ENCODE measurements at regions not wholly inside any gene's neighbourhood (a gene's known extent, or its start where the extent isn't known, plus 50 kb on each side); places are given as distances from the start of the nearest gene placed in this dataset.

DNA sequence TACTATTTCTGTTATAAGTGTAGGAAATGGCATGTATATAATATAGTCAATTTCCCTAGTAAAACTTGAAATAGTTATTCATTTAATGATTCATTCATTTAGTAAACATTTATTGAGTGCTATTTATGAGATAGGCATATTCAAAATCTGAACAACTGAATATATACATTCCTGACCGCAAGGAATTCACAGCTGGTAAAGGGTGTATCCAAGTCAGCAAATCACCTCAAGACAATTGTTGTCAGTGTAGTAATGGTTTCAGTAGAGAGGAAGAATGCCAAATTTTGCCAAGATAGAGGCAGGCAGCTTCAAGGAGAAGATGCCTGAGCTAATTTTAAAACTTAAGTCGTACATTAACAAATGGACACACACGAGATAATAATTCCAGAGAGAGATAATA lies 89.8 kb upstream of the CHST9 start:
- DNase-seq (ENCODE audit: low spot score) = no peak

DNA sequence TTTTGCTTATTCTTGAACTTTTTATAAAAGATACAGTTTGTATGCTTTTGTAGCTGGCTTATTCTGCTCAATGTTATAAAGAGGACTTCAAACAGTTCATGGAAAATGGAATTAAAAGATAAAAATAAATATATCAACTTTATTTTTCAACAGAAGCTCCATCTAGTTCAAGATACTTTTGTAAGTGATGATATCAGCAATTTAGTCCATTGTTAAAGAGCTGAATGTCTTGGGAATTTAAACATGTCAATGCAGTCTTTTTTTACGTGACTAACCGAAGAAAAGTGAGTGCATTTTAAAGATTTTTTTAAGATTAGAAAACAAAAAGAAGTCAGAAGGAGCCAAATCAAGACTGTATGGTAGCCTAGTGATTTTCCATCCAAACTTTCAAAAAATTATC lies 85.4 kb upstream of the CHST9 start:
- DNase-seq (ENCODE audit: low spot score) = no peak

DNA sequence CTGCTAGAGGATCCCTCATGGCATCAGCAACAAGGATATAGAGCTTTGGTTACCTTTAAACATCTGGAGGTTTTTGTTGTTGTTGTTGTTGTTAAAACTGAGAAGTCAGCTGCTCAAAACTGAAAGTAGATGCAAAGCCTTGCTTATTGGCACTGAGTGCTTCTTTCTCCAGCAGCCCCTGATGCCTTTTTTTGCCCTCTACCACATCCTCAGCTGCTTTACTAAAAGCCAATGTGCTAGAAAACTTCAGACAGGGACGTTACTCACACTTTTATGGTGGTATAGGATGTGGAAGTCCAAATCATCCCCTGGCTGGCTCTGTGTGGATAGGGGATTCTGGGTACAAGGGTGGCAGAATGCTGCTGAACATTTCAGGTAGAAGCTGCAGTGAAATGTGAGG lies 78.3 kb upstream of the CHST9 start:
- no peak for DNase-seq (ENCODE audit: low spot score)

DNA sequence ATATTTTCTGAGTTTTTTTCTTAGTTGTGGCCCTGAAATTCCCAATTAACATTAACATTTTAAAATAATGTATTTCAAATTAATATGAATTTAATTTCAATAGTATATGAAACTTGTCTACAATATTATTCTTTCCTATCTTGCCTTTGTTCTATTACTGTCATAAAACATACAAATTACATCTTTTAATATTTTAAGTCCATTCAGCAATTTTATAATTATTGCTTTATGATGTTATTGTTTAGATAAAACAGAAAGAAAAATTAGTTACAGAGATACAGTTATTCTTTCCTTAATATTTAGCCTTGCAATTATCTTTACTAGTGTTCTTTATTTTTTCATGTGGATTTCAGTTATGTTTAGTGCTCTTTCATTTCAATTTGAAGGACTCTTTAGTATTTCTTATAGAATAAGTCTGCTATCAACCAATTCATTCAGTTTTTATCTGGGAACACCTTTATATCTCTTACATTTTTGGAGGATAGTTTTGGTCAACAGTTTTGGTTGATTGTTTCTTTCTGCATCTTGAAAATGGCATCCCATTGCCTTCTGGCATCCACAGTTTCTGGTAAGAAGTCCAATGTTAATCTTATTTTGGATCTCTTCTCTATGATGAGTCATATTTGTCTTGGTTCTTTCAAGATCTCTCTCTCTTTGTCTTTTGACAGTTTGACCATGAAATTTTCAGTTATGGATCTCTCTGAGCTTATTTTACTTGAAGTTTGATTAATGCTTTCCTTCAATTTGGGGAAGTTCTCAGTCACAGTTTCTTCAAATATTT lies 76.9 kb upstream of the CHST9 start:
- DNase-seq (ENCODE audit: low spot score) = no peak

DNA sequence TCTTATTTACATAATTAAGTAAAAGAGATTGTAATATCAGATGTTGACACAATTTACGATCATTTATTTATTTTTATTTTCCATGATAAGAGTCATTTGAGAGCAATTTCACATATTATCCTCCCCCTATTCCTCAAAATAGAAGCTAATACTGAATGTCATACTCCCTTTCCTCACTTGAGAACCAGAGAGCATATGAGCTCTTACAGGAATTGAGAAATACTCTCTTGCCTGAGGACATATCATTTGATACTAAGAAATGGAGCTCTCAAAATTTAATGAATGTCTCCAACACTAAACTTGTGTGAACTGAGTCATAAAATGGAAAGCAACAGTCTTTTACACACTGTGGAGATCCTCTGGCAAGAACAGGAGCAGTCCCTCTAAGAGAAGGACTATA lies 68.5 kb upstream of the CHST9 start:
- DNase-seq (ENCODE audit: low spot score) = no peak

DNA sequence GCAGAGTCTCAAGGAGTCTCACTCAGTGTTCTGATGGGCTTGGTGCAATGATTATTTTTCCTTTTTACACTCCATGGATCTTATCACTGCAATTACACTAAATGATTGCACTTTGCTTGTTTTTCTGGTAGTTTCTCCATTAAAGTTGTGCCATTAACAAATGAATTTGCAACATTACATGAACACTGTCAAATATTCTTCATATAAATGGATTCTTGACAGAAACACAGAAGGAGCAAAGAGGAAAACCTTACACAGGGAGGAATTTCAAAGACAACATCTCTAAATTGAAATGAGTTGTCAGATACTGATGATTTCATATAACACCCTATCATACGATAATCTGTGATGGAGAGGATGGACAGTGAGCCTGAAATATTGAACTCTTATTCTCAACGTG lies 65.4 kb upstream of the CHST9 start:
- DNase-seq (ENCODE audit: low spot score) = no peak

DNA sequence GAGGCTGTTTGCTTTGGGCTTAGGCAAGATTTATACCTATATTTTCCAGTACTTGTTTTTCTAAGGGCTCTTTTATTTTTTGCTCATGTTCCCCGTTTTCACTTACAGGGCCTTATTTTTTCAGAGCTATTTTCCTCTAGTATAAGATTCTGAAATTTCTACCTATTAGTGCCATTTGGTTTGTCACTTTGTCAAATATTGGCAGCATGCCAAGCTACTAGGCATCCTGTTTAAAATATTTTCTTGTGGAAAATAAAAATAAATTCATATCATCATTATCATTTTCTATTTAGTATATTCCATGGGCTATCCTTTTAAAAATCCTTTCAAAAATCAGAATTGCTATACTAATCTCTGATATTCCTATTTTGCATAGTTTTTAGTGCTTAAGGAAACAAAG lies 64.8 kb upstream of the CHST9 start:
- peak; percentile 4 for DNase-seq (ENCODE audit: low spot score)

DNA sequence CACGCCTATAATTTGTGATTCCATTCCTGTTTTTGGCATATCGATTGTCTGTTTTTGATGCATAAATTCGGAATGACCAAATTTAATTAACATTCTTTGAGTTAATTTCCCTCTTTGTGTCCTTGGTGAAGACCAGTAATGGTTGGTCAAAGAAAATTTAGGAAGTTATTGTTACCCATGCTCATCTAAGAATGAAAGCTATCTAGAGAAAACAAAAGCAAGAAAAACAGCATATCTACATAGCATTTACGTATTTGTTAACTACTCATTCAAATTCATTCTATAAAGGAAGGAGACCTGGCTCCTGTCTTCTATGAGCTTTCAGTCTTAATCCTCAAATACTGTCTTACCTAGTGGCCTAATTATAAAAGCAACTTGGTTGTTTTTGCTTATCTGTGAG lies 59.2 kb upstream of the CHST9 start:
- no peak for DNase-seq (ENCODE audit: low spot score)

DNA sequence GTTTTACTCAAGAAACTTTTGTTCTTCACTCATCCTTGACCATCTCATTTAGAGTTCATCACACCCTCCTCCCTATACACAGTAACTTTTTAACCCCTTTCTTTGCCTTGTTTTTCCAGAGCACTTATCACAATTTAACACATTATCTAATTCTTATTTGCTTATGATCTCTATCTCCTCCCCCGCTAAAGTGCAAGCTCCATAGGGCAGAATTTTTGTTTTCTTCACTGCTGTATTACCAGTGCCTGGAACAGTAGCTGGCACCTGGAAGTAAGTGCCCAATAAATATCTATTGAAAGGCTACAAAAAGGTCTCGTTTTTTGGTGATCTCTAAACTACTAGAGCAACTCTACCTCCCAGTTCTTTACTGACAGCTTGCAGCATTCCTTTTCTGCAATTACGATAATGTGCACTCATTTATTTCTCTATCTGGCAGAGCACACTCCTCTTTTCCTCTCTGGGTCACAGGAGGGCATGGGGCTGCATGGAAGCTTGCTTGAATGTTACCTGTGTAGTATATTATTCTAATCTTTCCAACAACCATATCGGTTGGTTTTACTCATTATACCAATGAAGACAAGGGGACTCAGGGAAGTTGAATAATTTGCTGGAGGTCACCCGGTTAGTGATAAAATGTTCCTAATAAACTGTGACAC lies 57.4 kb upstream of the CHST9 start:
- no peak for DNase-seq (ENCODE audit: low spot score)

DNA sequence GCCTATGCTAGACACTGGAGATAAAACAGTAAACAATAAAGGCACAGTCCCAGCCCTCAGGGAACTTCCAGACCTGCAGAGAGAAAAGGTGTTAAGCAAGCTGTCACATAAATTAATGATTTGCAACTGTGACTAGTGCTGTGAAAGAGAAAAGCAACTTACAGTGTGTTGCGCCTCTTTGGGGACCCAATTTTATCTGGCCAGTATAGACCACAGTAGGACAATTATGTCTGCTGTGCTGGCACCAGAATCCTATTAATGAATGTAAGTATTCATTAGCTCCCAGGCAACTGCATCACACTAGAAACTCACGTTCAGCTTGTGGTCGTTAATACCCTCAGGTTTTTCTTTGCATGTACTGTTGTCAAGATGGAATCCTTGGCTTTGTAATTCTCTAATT lies 55.3 kb upstream of the CHST9 start:
- DNase-seq (ENCODE audit: low spot score) = no peak

DNA sequence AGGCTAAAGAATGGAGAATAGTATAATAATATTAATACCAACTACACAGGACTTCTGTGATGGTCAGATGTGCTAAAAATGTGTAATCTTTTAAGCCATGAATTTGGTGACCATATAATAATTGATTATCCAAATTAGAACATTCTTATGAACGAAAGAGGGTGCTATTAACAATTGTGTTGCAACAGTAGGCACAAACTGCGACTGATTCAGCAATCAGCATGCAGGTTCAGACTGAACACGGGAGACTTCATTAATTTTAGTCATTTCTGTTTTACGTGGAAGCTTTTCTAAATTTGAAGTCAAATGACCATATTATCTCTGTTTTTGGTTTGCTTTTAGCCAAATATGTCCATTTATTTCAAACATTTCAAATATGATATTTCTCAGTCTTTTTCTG lies 54.6 kb upstream of the CHST9 start:
- no peak for DNase-seq (ENCODE audit: low spot score)

DNA sequence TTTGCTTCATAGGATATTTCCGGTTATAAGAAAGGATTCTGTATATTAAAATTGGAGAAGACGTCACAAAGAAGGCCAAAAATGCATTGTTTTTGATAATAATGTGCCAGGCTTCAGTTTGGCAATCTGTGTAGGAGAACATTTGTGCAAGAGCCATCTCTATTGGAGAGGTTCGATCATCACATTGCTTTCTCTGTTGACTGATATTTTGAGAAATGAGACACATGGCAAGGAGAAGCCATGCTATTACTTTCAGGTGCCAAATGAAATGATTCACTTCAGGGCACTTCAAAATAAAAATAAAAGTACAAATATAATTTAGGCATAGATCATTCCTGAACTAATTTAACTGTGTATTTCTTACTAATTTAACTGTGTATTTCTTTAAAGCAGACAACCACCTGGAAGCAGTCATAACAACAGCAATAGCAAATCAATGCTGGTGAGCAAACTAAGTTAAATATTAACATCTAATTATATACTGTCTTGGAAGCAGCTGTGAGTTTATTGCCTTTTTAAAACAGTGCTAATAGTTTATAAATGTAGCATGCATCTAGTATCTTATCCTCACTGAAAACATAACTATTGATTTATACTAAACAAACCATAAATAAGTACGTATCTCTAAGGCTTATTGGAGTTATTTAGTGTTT lies 50.2 kb upstream of the CHST9 start:
- no peak for DNase-seq (ENCODE audit: low spot score)

Data from pons (tissue), 1 donor.